GM19043 (cell line): ENCODE measurements at regions not wholly inside any gene's neighbourhood (a gene's known extent, or its start where the extent isn't known, plus 50 kb on each side); places are given as distances from the start of the nearest gene placed in this dataset.
"Not testable (repeated sequence)": the region's sequence is repeated elsewhere in the genome, so short reads cannot be mapped to it uniquely, and the experiment has no call there.

Experiments
- ATAC-seq: cut with Tn5 transposase; IDR thresholded peaks from one replicate; pipeline ENCODE4 v1.9.1; 2021; ENCODE audit warnings: low read depth; ENCODE audit not compliant: unreplicated experiment

GRCh38 chrX:122134291-122134690, 1049.8 kb upstream of the GRIA3 start:
- ATAC-seq = no peak

GRCh38 chrX:122135070-122135469, 1049.0 kb upstream of the GRIA3 start:
- ATAC-seq = no peak

GRCh38 chrX:122140219-122140618, 1043.9 kb upstream of the GRIA3 start:
- not testable (repeated sequence) for ATAC-seq

GRCh38 chrX:122154019-122154418, 1030.1 kb upstream of the GRIA3 start:
- no peak for ATAC-seq

GRCh38 chrX:122168241-122168640, 1015.8 kb upstream of the GRIA3 start:
- no peak for ATAC-seq

- ATAC-seq = no peak
These were observed 999.3 kb upstream of the GRIA3 start for GRCh38 chrX:122184791-122185190.

GRCh38 chrX:122187069-122187713, 996.9 kb upstream of the GRIA3 start:
- no peak for ATAC-seq

- ATAC-seq = no peak
These were observed 995.3 kb upstream of the GRIA3 start for GRCh38 chrX:122188751-122189150.

GRCh38 chrX:122196343-122196742, 987.7 kb upstream of the GRIA3 start:
- no peak for ATAC-seq

GRCh38 chrX:122203399-122203798, 980.7 kb upstream of the GRIA3 start:
- ATAC-seq = no peak

GRCh38 chrX:122218666-122219065, 965.4 kb upstream of the GRIA3 start:
- ATAC-seq = no peak

GRCh38 chrX:122219226-122219625, 964.9 kb upstream of the GRIA3 start:
- no peak for ATAC-seq

- no peak for ATAC-seq
These were observed 964.3 kb upstream of the GRIA3 start for GRCh38 chrX:122219735-122220134.

GRCh38 chrX:122220644-122221373, 963.3 kb upstream of the GRIA3 start:
- no peak for ATAC-seq

GRCh38 chrX:122221810-122222209, 962.3 kb upstream of the GRIA3 start:
- not testable (repeated sequence) for ATAC-seq

GRCh38 chrX:122224137-122224536, 959.9 kb upstream of the GRIA3 start:
- not testable (repeated sequence) for ATAC-seq

GRCh38 chrX:122238801-122239200, 945.3 kb upstream of the GRIA3 start:
- ATAC-seq = no peak

- no peak for ATAC-seq
These were observed 942.1 kb upstream of the GRIA3 start for GRCh38 chrX:122241959-122242358.

- no peak for ATAC-seq
These were observed 940.0 kb upstream of the GRIA3 start for GRCh38 chrX:122244080-122244479.

GRCh38 chrX:122245175-122245574, 938.9 kb upstream of the GRIA3 start:
- no peak for ATAC-seq

- ATAC-seq = no peak
These were observed 938.1 kb upstream of the GRIA3 start for GRCh38 chrX:122245943-122246342.

- no peak for ATAC-seq
These were observed 937.1 kb upstream of the GRIA3 start for GRCh38 chrX:122246937-122247336.
